Liver (tissue), 8 donors: ENCODE measurements at regions not wholly inside any gene's neighbourhood (a gene's known extent, or its start where the extent isn't known, plus 50 kb on each side); places are given as distances from the start of the nearest gene placed in this dataset.

Experiments used
- DNase-seq: peaks from one replicate; pipeline ENCODE4 v3.0.0-alpha.2; 2017; ENCODE audit warnings: low spot score
- H3K27ac ChIP-seq, 2 donors: one replicate each; pipeline ENCODE4 v1.7.0; 2013; ENCODE audit warnings: inconsistent platforms in 2 of 2, low read length in 2 of 2, control low read depth in 1 of 2, low read depth in 1 of 2, mild to moderate bottlenecking in 1 of 2
- H3K27me3 ChIP-seq, 4 donors: one replicate each; pipeline versions ENCODE4 v1.6.1 to v1.7.0; 2013; ENCODE audit warnings: low read length in 3 of 4, inconsistent platforms in 1 of 4, mild to moderate bottlenecking in 1 of 4, moderate library complexity in 1 of 4; ENCODE audit not compliant: control insufficient read depth in 4 of 4, insufficient read depth in 4 of 4
- H3K36me3 ChIP-seq, 4 donors: one replicate each; pipeline versions ENCODE4 v1.6.1 to v1.7.0; 2013; ENCODE audit warnings: low read length in 3 of 4, mild to moderate bottlenecking in 3 of 4, low read depth in 1 of 4, moderate library complexity in 1 of 4; ENCODE audit not compliant: control insufficient read depth in 4 of 4, insufficient read depth in 3 of 4
- H3K4me1 ChIP-seq, 4 donors: one replicate each; pipeline versions ENCODE4 v1.6.1 to v1.7.0; 2013; ENCODE audit warnings: low read length in 3 of 4, mild to moderate bottlenecking in 3 of 4, moderate library complexity in 1 of 4; ENCODE audit not compliant: control insufficient read depth in 4 of 4, insufficient read depth in 4 of 4
- H3K4me3 ChIP-seq, 3 donors: one replicate each; pipeline versions ENCODE4 v1.6.1 to v1.7.0; 2013; ENCODE audit warnings: low read length in 3 of 3, control low read depth in 1 of 3, low read depth in 1 of 3, mild to moderate bottlenecking in 1 of 3
- H3K9ac ChIP-seq, 2 donors: one replicate each; pipeline ENCODE4 v1.7.0; 2013; ENCODE audit warnings: low read length in 2 of 2, mild to moderate bottlenecking in 2 of 2, moderate library complexity in 2 of 2, control low read depth in 1 of 2, low read depth in 1 of 2
- H3K9me3 ChIP-seq, 4 donors: one replicate each; pipeline versions ENCODE4 v1.6.1 to v1.7.0; 2013; ENCODE audit warnings: low read length in 3 of 4; ENCODE audit not compliant: control insufficient read depth in 4 of 4
- ATF3 ChIP-seq: IDR thresholded peaks from 2 replicates; pipeline ENCODE4 v1.6.1; 2016; ENCODE audit warnings: antibody characterized with exemption
- CTCF ChIP-seq: fragments of 150-350 bp; IDR thresholded peaks from 2 replicates; pipeline ENCODE4 v1.5.1; 2017; ENCODE audit warnings: improper control_type of control experiment, low read depth, low read length; ENCODE audit not compliant: missing input control
- EGR1 ChIP-seq, 2 donors: IDR thresholded peaks; 2 replicates each; pipeline ENCODE4 v1.6.1; 2016 to 2018; ENCODE audit warnings: antibody characterized with exemption in 2 of 2, low read depth in 2 of 2
- FOXA1 ChIP-seq: IDR thresholded peaks from 2 replicates; pipeline ENCODE4 v1.6.1; 2016; ENCODE audit warnings: antibody characterized with exemption
- FOXA2 ChIP-seq: IDR thresholded peaks from 2 replicates; pipeline ENCODE4 v1.6.1; 2016; ENCODE audit warnings: antibody characterized with exemption
- HNF4A ChIP-seq, 2 donors: conservative IDR thresholded peaks; 2 replicates each; pipeline ENCODE4 v1.6.1; 2016; ENCODE audit warnings: antibody characterized with exemption in 2 of 2, mild to moderate bottlenecking in 2 of 2
- HNF4G ChIP-seq: IDR thresholded peaks from 2 replicates; pipeline ENCODE4 v1.6.1; 2016; ENCODE audit warnings: antibody characterized with exemption
- JUND ChIP-seq, 2 donors: IDR thresholded peaks; 2 replicates each; pipeline ENCODE4 v1.6.1; 2016; ENCODE audit warnings: antibody characterized with exemption in 2 of 2
- MAX ChIP-seq: IDR thresholded peaks from 2 replicates; pipeline ENCODE4 v1.6.1; 2016; ENCODE audit warnings: antibody characterized with exemption
- NR2F2 ChIP-seq: IDR thresholded peaks from 2 replicates; pipeline ENCODE4 v1.6.1; 2016; ENCODE audit warnings: antibody characterized with exemption
- RAD21 ChIP-seq, 2 donors: IDR thresholded peaks; 2 replicates each; pipeline ENCODE4 v1.6.1; 2016; ENCODE audit warnings: antibody characterized with exemption in 2 of 2, mild to moderate bottlenecking in 2 of 2
- REST ChIP-seq: IDR thresholded peaks from 2 replicates; pipeline ENCODE4 v1.6.1; 2016; ENCODE audit warnings: antibody characterized with exemption, mild to moderate bottlenecking
- RXRA ChIP-seq, 2 donors: IDR thresholded peaks; 2 replicates each; pipeline ENCODE4 v1.6.1; 2017 to 2018; ENCODE audit warnings: antibody characterized with exemption in 2 of 2, mild to moderate bottlenecking in 1 of 2
- SP1 ChIP-seq: IDR thresholded peaks from 2 replicates; pipeline ENCODE4 v1.6.1; 2018; ENCODE audit warnings: antibody characterized with exemption, mild to moderate bottlenecking
- YY1 ChIP-seq: IDR thresholded peaks from 2 replicates; pipeline ENCODE4 v1.6.1; 2016; ENCODE audit warnings: antibody characterized with exemption, mild to moderate bottlenecking
- ZBTB33 ChIP-seq: IDR thresholded peaks from 2 replicates; pipeline ENCODE4 v1.6.1; 2016; ENCODE audit warnings: antibody characterized with exemption
- whole genome bisulfite sequencing: extraction: QIAGEN DNeasy Blood & Tissue Kit; methylation state at CpG from one replicate; pipeline ENCODE4 v1.1.7; 2013; 5-methylcytosine and 5-hydroxymethylcytosine counted together
- donor health status: healthy.
- donor health status: healthy.
- donor health status: healthy.
- donor health status: healthy.
- donor health status: healthy.

- no peak for DNase-seq
- Histone ChIP-seq H3K9me3 (no peaks in the 10 kb centered on the region), H3K4me3 (no peak overlapping the region), H3K4me1 (no peaks in the 10 kb centered on the region), H3K36me3 (no peaks in the 10 kb centered on the region), H3K27ac (no peak overlapping the region), H3K9ac (no peak overlapping the region), H3K27me3 (no peaks in the 10 kb centered on the region)
- TF ChIP-seq MAX (no peak), JUND (IDR thresholded peaks at IDR 0.05) (no peak), RXRA (IDR thresholded peaks at IDR 0.05) (no peak), EGR1 (IDR thresholded peaks at IDR 0.05; ENCODE audit: low read depth in 2 of 2) (no peak), NR2F2 (no peak), CTCF (no peak), HNF4A (conservative IDR thresholded peaks at IDR 0.05) (no peak), ZBTB33 (no peak), SP1 (no peak), RAD21 (IDR thresholded peaks at IDR 0.05) (no peak), FOXA1 (no peak), HNF4G (no peak), ATF3 (no peak), YY1 (no peak), REST (no peak), FOXA2 (no peak)
- WGBS: 85% methylated on average over 4 of the region's 4 CpGs
These were observed 74.2 kb upstream of the STK17B start for GRCh38 chr2:196245378-196246140.
